GM12878 (cell line): ENCODE measurements at regions not wholly inside any gene's neighbourhood (a gene's known extent, or its start where the extent isn't known, plus 50 kb on each side); places are given as distances from the start of the nearest gene placed in this dataset.

Experiments
- ATAC-seq: fragments of 200-7000 bp; cut with Tn5 transposase; 3 replicates; pipeline ENCODE4 v1.9.1; 2020; ENCODE audit warnings: mild to moderate bottlenecking, moderate library complexity
- BruUV-seq: library from RNA; stranded (reverse); fragments of 400-500 nt; replicated peaks from 2 replicates; lab custom pipeline; 2021; lab: Mats Ljungman, UMichigan
- CTCF ChIA-PET: fragments of 300-600 bp; sonication (Branson Sonifier 250); formaldehyde crosslinking; extraction: SDS; loops from one replicate; lab custom pipeline; 2021; ENCODE audit warnings: inconsistent platforms; lab: Yijun Ruan, JAX
- POLR2A ChIA-PET: fragments of 350-600 bp; formaldehyde crosslinking; extraction: SDS; loops from one replicate; lab custom pipeline; 2021; ENCODE audit warnings: inconsistent platforms; lab: Charles Lee
- RAD21 ChIA-PET: fragments of 300-600 bp; sonication (Branson Sonifier 250); formaldehyde crosslinking; loops from one replicate; lab custom pipeline; 2023; ENCODE audit warnings: antibody characterized with exemption; ENCODE audit not compliant: unreplicated experiment; lab: Charles Lee
- SMC1A ChIA-PET: fragments of 300-600 bp; sonication (Branson Sonifier 250); formaldehyde crosslinking; loops from one replicate; lab custom pipeline; 2023; ENCODE audit not compliant: unreplicated experiment, uncharacterized antibody; lab: Charles Lee
- DNase-seq: peaks from one replicate; pipeline ENCODE4 v3.0.0-alpha.2; 2011; ENCODE audit warnings: low read depth, low spot score
- FAIRE-seq: peaks from 3 replicates; lab custom pipeline; 2011; peaks lifted over from hg19 to GRCh38; lab: Jason Lieb, UNC
- H2AFZ ChIP-seq: 2 replicates; pipeline ENCODE4 v1.6.0; 2011; ENCODE audit warnings: low read depth, low read length, control low read depth; ENCODE audit not compliant: control insufficient read depth
- H3K27ac ChIP-seq: 2 replicates; pipeline ENCODE4 v1.5.1; 2011; ENCODE audit warnings: control low read depth; ENCODE audit not compliant: control insufficient read depth, insufficient read depth
- H3K27me3 ChIP-seq, 2 experiments: replicated peaks in 1 of 2; 2 replicates each; pipeline versions ENCODE4 v1.6.0 to v1.6.1; 2011; ENCODE audit warnings: low read length in 1 of 2; ENCODE audit not compliant: control insufficient read depth in 2 of 2, insufficient read depth in 2 of 2
- H3K36me3 ChIP-seq, 2 experiments: 2 replicates each; pipeline ENCODE4 v1.5.1; 2011; ENCODE audit warnings: low read length in 1 of 2; ENCODE audit not compliant: control insufficient read depth in 2 of 2, insufficient read depth in 2 of 2
- H3K4me1 ChIP-seq: 2 replicates; pipeline ENCODE4 v1.6.1; 2011; ENCODE audit warnings: mild to moderate bottlenecking, low read length, moderate library complexity, mixed read lengths; ENCODE audit not compliant: control insufficient read depth, insufficient read depth
- H3K4me2 ChIP-seq: 2 replicates; pipeline ENCODE4 v1.6.0; 2011; ENCODE audit warnings: control low read depth; ENCODE audit not compliant: control insufficient read depth, insufficient read depth
- H3K4me3 ChIP-seq: fragments of 200-600 bp; sonication (generic); 2 replicates; pipeline ENCODE4 v1.5.1; 2016
- H3K79me2 ChIP-seq: 2 replicates; pipeline ENCODE4 v1.6.0; 2011; ENCODE audit warnings: low read length; ENCODE audit not compliant: control insufficient read depth, insufficient read depth
- H3K9ac ChIP-seq: 2 replicates; pipeline ENCODE4 v1.8.0; 2011; ENCODE audit warnings: low read length, control low read depth, mixed read lengths; ENCODE audit not compliant: control insufficient read depth, insufficient read depth
- H3K9me3 ChIP-seq: replicated peaks from 3 replicates; pipeline ENCODE4 v1.5.1; 2011; ENCODE audit warnings: mild to moderate bottlenecking, low read length; ENCODE audit not compliant: control insufficient read depth, insufficient read depth
- H4K20me1 ChIP-seq: 2 replicates; pipeline ENCODE4 v1.6.0; 2011; ENCODE audit not compliant: control insufficient read depth, insufficient read depth
- CBX3 ChIP-seq: fragments of 200-600 bp; sonication (generic); IDR thresholded peaks from 2 replicates; pipeline ENCODE4 v1.6.1; 2016; ENCODE audit warnings: low read depth, borderline replicate concordance
- ESRRA ChIP-seq: IDR thresholded peaks from 2 replicates; pipeline ENCODE4 v1.6.1; 2012; ENCODE audit warnings: mild to moderate bottlenecking, low read length, improper control_type of control experiment
- HDAC6 ChIP-seq: fragments of 200-600 bp; sonication (generic); IDR thresholded peaks from one replicate; pipeline ENCODE4 v1.8.0; 2017; ENCODE audit warnings: antibody characterized with exemption; ENCODE audit not compliant: unreplicated experiment
- MEF2A ChIP-seq: IDR thresholded peaks from 2 replicates; pipeline ENCODE4 v1.6.1; 2011; ENCODE audit warnings: low read depth, mild to moderate bottlenecking, low read length, moderate library complexity; ENCODE audit not compliant: insufficient read depth
- MLLT1 ChIP-seq: fragments of 450-650 bp; IDR thresholded peaks from 2 replicates; pipeline ENCODE4 v1.6.1; 2016; ENCODE audit warnings: mild to moderate bottlenecking
- NFYB ChIP-seq: IDR thresholded peaks from 2 replicates; pipeline ENCODE4 v1.6.1; 2011; ENCODE audit warnings: low read depth, mild to moderate bottlenecking, low read length, improper control_type of control experiment, moderate library complexity; ENCODE audit not compliant: insufficient read depth
- NRF1 ChIP-seq: conservative IDR thresholded peaks from 2 replicates; pipeline ENCODE4 v1.6.1; 2011; ENCODE audit warnings: mild to moderate bottlenecking, low read depth, low read length, improper control_type of control experiment
- RAD21 ChIP-seq: IDR thresholded peaks from 2 replicates; pipeline ENCODE4 v1.6.1; 2011; ENCODE audit warnings: mild to moderate bottlenecking, low read depth, low read length, moderate library complexity; ENCODE audit not compliant: insufficient read depth
- ZNF592 ChIP-seq: fragments of 450-650 bp; IDR thresholded peaks from 2 replicates; pipeline ENCODE4 v1.6.1; 2017; ENCODE audit warnings: mild to moderate bottlenecking, moderate library complexity
- WGBS: methylation state at CpG from one replicate; pipeline ENCODE4 v1.1.6; 2016; ENCODE audit warnings: low lambda C conversion rate; ENCODE audit not compliant: insufficient replicate concordance, insufficient coverage; ENCODE audit errors: missing lambda C conversion rate; 5-methylcytosine and 5-hydroxymethylcytosine counted together
- in situ Hi-C: fragments of 300-500 bp; cut with MboI; formaldehyde crosslinking; loops from 9 replicates; pipeline ENCODE4 v1.14.3; 2018; ENCODE audit warnings: mixed read lengths
- intact Hi-C: fragments of 100-400 bp; cut with micrococcal nuclease; formaldehyde crosslinking; loops from one replicate; pipeline ENCODE4 v1.14.2; 2022; ENCODE audit not compliant: unreplicated experiment

GRCh38 chr3:107106316-107106715 lies 270.9 kb upstream of the CCDC54 start:
- no peak for DNase-seq
- WGBS: 54% methylated on average over 7 of the region's 7 CpGs
- H3K36me3 ChIP-seq: no peaks in the 10 kb centered on the region
- H2AFZ ChIP-seq: no peak overlapping the region
- H3K4me3 ChIP-seq: no peak overlapping the region
- ChIA-PET CTCF (no interaction called here), SMC1A (interaction anchor here (1.7 kb wide), 1 partner anchor 28 kb away, joined by 4 read pairs; no protein-coding TSS in a partner anchor), POLR2A (no interaction called here), RAD21 (no interaction called here)
- no peak for ATAC-seq
- H3K9me3 ChIP-seq: no peaks in the 10 kb centered on the region
- no peak for TF ChIP-seq MLLT1
- no peak for TF ChIP-seq NRF1
- TF ChIP-seq MEF2A: no peak
- TF ChIP-seq ESRRA: no peak
- no peak for TF ChIP-seq HDAC6
- no peak for TF ChIP-seq RAD21
- no peak for TF ChIP-seq ZNF592
- TF ChIP-seq NFYB: no peak
- no peak for TF ChIP-seq CBX3
- H3K4me2 ChIP-seq: no peak overlapping the region
- no peaks in the 10 kb centered on the region for H3K27me3 ChIP-seq
- intact Hi-C loops: no loop called here
- in situ Hi-C loops: no loop called here
- H3K9ac ChIP-seq: no peak overlapping the region
- no peak overlapping the region for H3K27ac ChIP-seq
- FAIRE-seq: no peak
- no peaks in the 10 kb centered on the region for H3K79me2 ChIP-seq
- BruUV-seq: no TSS peak
- H3K4me1 ChIP-seq: no peaks in the 10 kb centered on the region
- H4K20me1 ChIP-seq: no peaks in the 10 kb centered on the region
